Activated CD8-positive, alpha-beta memory T cell treated with anti-CD3 and anti-CD28 coated beads for 36 hours (primary cell): ENCODE measurements at regions not wholly inside any gene's neighbourhood (a gene's known extent, or its start where the extent isn't known, plus 50 kb on each side); places are given as distances from the start of the nearest gene placed in this dataset.

Experiments used
- CTCF ChIA-PET: fragments of 350-600 bp; sonication (Branson Sonifier 250); formaldehyde crosslinking; loops from one replicate; lab custom pipeline; 2021; ENCODE audit warnings: antibody characterized with exemption; lab: Charles Lee
- POLR2A ChIA-PET: fragments of 350-600 bp; sonication (Branson Sonifier 250); formaldehyde crosslinking; loops from one replicate; lab custom pipeline; 2021; ENCODE audit warnings: antibody characterized with exemption; lab: Charles Lee

- ChIA-PET CTCF (no interaction called here), POLR2A (no interaction called here)
These were observed 95.7 kb upstream of the DACH1 start for GRCh38 chr13:71962735-71963134.

DNA sequence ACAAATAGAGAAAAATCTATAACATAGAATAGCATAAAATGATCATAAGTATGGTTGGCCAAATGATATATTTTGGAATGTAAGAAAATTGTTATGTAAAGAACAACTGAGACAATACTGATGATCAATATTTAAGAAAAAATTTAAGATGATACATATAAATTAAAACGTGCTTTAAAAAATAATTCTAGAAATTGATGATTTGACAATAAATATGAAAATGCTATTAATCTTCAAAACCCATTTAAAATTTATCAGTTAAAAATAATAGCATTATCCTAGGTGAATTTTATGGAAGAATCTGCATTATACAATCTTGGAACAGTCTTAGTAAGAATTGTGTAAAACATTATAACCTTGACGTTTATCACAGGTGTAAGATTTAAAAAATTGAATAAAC, 95.1 kb upstream of the DACH1 start:
- ChIA-PET POLR2A (no interaction called here), CTCF (no interaction called here)

- CTCF ChIA-PET, result no interaction called here
- POLR2A ChIA-PET, result no interaction called here
These were observed 82.4 kb upstream of the DACH1 start for GRCh38 chr13:71949441-71949840.

GRCh38 chr13:71939186-71939585, 72.2 kb upstream of the DACH1 start:
- CTCF ChIA-PET, result no interaction called here

DNA sequence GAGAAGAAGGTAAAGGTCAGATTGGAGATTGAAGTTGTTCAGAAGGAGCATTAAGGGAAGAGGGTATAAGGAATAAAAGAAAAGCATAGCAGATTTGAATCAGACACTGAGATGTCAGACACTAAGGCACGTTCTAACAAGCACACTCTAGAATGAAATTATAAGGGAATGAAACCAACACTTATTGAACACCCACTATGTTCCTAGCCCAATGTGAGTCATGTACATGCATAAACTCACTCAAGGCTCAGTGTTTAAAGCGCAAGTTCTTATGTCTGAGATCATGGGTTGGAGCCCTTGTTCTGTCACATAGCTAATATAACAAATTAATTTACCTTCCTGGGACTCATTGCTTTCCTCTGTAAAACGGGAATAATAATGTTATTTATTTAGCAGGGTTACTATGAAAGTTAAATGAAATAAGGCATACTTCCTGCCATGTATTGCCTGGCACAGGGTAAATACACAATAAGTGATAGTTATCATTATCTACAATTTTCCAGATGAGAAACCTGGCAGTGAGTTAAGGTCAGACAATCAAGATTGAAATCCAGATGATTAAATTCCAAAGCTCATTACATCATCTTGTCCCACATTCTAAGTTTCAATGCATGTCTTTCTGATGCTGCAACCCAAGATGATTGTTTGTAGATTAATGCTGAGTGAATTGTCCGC, 68.3 kb upstream of the DACH1 start:
- ChIA-PET POLR2A (no interaction called here), CTCF (no interaction called here)

More at GRCh38 chr13:71939186-71939585, 72.2 kb upstream of the DACH1 start:
- POLR2A ChIA-PET, result no interaction called here

- ChIA-PET POLR2A (no interaction called here), CTCF (no interaction called here)
These were observed 57.9 kb upstream of the DACH1 start for GRCh38 chr13:71924931-71925330.

DNA sequence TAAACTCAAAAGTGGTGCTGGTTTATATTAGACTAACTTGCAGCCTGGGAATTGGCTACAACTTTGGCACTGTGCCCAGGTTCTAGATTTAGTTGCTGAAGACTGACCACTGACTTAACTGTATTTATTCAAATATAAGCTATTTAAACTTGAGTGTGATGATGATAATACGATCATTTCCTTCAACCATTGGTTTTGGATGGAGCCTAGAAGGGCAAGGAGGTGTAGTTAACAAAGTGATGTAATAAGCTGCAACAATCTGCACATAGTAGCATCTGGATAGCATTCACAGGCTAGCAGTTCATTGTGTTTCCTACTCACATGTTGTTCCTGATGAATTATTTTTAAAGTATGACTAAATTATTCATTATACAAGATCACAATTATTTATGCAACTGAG, 55.2 kb upstream of the DACH1 start:
- CTCF ChIA-PET, result no interaction called here
- POLR2A ChIA-PET, result no interaction called here
